Heart left ventricle (tissue), 16 donors: ENCODE measurements at regions not wholly inside any gene's neighbourhood (a gene's known extent, or its start where the extent isn't known, plus 50 kb on each side); places are given as distances from the start of the nearest gene placed in this dataset.

Experiments
- ATAC-seq, 4 donors: fragments of 200-7000 bp; cut with Tn5 transposase; one replicate each; pipeline ENCODE4 v1.9.1; 2020 to 2022; ENCODE audit warnings: moderate library complexity in 4 of 4, mild to moderate bottlenecking in 3 of 4, moderate number of reproducible peaks in 1 of 4
- DNase-seq, 5 donors: peaks; one replicate each; pipeline ENCODE4 v3.0.0-alpha.2; 2020
- H3K27ac ChIP-seq, 12 donors: fragments of 200-600 bp; sonication (generic) in 4 of 12; one replicate each; pipeline versions ENCODE4 v1.5.0 to v1.8.0; 2016 to 2022; ENCODE audit warnings: mild to moderate bottlenecking in 2 of 12
- H3K27me3 ChIP-seq, 9 donors: fragments of 200-600 bp; sonication (generic) in 2 of 9; one replicate each; pipeline versions ENCODE4 v1.5.1 to v1.8.0; 2016 to 2022; ENCODE audit warnings: mild to moderate bottlenecking in 3 of 9
- H3K36me3 ChIP-seq, 9 donors: fragments of 200-600 bp; sonication (generic) in 2 of 9; one replicate each; pipeline versions ENCODE4 v1.5.0 to v1.8.0; 2018 to 2022; ENCODE audit warnings: mild to moderate bottlenecking in 2 of 9
- H3K4me1 ChIP-seq, 12 donors: fragments of 200-600 bp; sonication (generic) in 4 of 12; one replicate each; pipeline versions ENCODE4 v1.5.0 to v1.8.0; 2016 to 2022; ENCODE audit warnings: mild to moderate bottlenecking in 3 of 12
- H3K4me3 ChIP-seq, 12 donors: fragments of 200-600 bp; sonication (generic) in 4 of 12; one replicate each; pipeline versions ENCODE4 v1.5.0 to v1.8.0; 2017 to 2022; ENCODE audit warnings: mild to moderate bottlenecking in 9 of 12, moderate library complexity in 4 of 12
- H3K9me3 ChIP-seq, 12 donors: fragments of 200-600 bp; sonication (generic) in 4 of 12; one replicate each; pipeline versions ENCODE4 v1.5.0 to v1.8.0; 2016 to 2022; ENCODE audit warnings: mild to moderate bottlenecking in 1 of 12
- POLR2A ChIP-seq, 2 donors: fragments of 450-650 bp; IDR thresholded peaks; one replicate each; pipeline ENCODE4 v1.6.1; 2017; ENCODE audit warnings: antibody characterized with exemption in 2 of 2, mild to moderate bottlenecking in 2 of 2, moderate library complexity in 2 of 2
- WGBS, 4 donors: extraction: QIAGEN DNeasy Blood & Tissue Kit in 2 of 4; methylation state at CpG; one replicate each; pipeline versions ENCODE4 v1.1.5 to v1.1.7; 2013 to 2018; 5-methylcytosine and 5-hydroxymethylcytosine counted together
- intact Hi-C, 10 donors: fragments of 100-400 bp; cut with DNase I; formaldehyde crosslinking; loops; one replicate each; pipeline versions ENCODE4 v1.11.1 to v1.14.2; 2022
- TF ChIP-seq, protein P1 (sequence below), 12 donors: fragments of 200-600 bp; sonication (generic) in 4 of 12; IDR thresholded peaks; one replicate each; pipeline versions ENCODE4 v1.5.0 to v1.8.0; 2018 to 2022; ENCODE audit warnings: antibody characterized with exemption in 12 of 12, mild to moderate bottlenecking in 5 of 12
- donor health status: ischemic (EF 13 %, LVEDD 7.1; RV severe dilation, severe dysfunction).
- donor health status: healthy with polysubstance abuse.
- donor health status: DM: no; HTN: yes; CAD: no.
- donor health status: DM: no; HTN: no; CAD: no.
- donor health status: ischemic (EF 25% LVEDD 6.9; RV normal size, moderate dysfunction).
- donor health status: ischemic (EF 25% LVEDD 5.7; RV mildly dilated, moderate dysfunction).
- donor health status: healthy.
- donor health status: DM: yes; HTN: yes; CAD: no.
- donor health status: ischemic (EF 35%, LVEDD 5.7; RV mildly dilated, moderate dysfunction).
- donor health status: nonischemic (EF 11% LVEDD 7.7; RV severe dilation, severe dysfunction).
- donor health status: DM: yes; HTN: yes; CAD: no.
- donor health status: PGD.
- donor health status: ischemic (EF 29% LVEDD 5.4; RV normal size, mild dysfunction).
- donor health status: nonischemic (EF 23%, LVEDD 6.1; RV moderate dilation, normal function).

DNA sequence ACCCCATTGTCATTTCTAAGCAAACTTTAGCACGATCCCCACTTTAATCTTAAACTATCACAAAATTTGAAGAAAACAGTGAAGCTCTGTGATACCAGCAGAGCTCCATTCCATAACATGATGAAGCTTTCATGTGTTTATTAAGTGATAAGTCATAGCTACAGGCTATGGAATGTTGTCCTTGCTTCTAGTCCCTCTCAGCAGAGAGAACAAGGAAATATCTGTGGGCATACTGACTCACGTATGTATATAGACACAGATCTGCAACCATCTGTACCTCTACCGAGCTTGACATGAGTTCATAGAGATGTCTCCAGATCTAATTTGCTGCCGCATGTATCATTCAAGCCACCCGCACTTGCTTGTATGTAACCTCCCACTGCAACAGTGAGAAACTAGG is 588.9 kb downstream of the ETS1 start:
- no peaks in the 10 kb centered on the region for H3K27me3 ChIP-seq
- no peaks in the 10 kb centered on the region for H3K4me1 ChIP-seq
- no peak overlapping the region for H3K27ac ChIP-seq
- no peaks in the 10 kb centered on the region for H3K9me3 ChIP-seq
- TF ChIP-seq, protein P1, sequence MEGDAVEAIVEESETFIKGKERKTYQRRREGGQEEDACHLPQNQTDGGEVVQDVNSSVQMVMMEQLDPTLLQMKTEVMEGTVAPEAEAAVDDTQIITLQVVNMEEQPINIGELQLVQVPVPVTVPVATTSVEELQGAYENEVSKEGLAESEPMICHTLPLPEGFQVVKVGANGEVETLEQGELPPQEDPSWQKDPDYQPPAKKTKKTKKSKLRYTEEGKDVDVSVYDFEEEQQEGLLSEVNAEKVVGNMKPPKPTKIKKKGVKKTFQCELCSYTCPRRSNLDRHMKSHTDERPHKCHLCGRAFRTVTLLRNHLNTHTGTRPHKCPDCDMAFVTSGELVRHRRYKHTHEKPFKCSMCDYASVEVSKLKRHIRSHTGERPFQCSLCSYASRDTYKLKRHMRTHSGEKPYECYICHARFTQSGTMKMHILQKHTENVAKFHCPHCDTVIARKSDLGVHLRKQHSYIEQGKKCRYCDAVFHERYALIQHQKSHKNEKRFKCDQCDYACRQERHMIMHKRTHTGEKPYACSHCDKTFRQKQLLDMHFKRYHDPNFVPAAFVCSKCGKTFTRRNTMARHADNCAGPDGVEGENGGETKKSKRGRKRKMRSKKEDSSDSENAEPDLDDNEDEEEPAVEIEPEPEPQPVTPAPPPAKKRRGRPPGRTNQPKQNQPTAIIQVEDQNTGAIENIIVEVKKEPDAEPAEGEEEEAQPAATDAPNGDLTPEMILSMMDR (IDR thresholded peaks at IDR 0.05) = no peak
- DNase-seq = no peak
- intact Hi-C loops = no loop called here
- ATAC-seq = no peak
- H3K36me3 ChIP-seq = no peaks in the 10 kb centered on the region
- no peak overlapping the region for H3K4me3 ChIP-seq
- WGBS, 4 donors = 88 to 92% (median 90%) methylated on average over 5 of the region's 5 CpGs

DNA sequence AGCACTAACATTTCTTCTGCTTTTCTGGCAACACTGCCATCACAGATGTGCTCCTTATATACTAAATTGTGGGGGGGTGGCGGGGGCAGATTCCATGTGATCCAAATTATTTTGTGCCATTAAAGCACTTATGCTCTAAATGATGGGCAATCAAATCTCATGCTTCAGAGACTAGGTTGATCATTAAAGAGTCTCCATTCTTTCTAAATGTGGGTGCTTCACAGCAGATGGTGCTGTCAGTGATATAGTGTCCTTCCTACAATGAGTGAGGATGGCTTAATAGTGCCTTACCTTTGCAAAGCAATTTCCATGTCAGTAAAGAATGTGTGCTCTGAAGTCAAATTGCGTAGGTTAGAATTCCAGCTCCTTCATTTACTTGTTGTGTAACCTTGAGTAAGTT is 589.8 kb downstream of the ETS1 start:
- intact Hi-C loops = no loop called here
- Histone ChIP-seq H3K9me3 (no peaks in the 10 kb centered on the region), H3K36me3 (no peaks in the 10 kb centered on the region), H3K27ac (no peak overlapping the region), H3K4me3 (no peak overlapping the region), H3K27me3 (no peaks in the 10 kb centered on the region), H3K4me1 (no peaks in the 10 kb centered on the region)
- TF ChIP-seq, protein P1 (IDR thresholded peaks at IDR 0.05) = no peak
- TF ChIP-seq POLR2A (IDR thresholded peaks at IDR 0.05) = no peak
- no peak for DNase-seq
- no peak for ATAC-seq
- WGBS, 4 donors = 70 to 96% (median 92%) methylated on average over 2 of the region's 2 CpGs

DNA sequence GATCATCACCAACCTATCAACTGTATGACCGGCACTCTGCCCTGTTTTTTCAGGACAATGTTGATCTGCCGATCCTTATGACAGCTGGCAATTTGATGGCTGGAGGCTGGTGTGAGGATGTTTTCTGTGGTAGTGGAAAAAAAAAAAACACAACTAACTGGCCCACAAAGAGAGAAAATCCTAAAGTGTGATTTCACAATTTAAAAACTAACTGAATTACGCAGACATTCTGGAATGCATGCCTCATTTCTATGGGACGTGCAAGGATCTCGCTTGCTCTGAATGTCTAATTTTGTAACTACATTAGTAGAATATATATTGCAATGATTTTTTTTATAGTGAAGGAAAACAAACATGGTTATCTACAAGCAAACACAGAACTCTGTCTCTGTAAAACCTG is 590.5 kb downstream of the ETS1 start:
- TF ChIP-seq, protein P1 (IDR thresholded peaks at IDR 0.05) = no peak
- no peak for TF ChIP-seq POLR2A (IDR thresholded peaks at IDR 0.05)
- Histone ChIP-seq H3K36me3 (no peaks in the 10 kb centered on the region), H3K4me1 (no peaks in the 10 kb centered on the region), H3K4me3 (no peak overlapping the region), H3K27me3 (no peaks in the 10 kb centered on the region), H3K27ac (no peak overlapping the region), H3K9me3 (no peaks in the 10 kb centered on the region)
- DNase-seq (no peak), ATAC-seq (no peak)
- WGBS, 4 donors = 68 to 85% (median 82%) methylated on average over 5 of the region's 5 CpGs
- intact Hi-C loops = no loop called here

DNA sequence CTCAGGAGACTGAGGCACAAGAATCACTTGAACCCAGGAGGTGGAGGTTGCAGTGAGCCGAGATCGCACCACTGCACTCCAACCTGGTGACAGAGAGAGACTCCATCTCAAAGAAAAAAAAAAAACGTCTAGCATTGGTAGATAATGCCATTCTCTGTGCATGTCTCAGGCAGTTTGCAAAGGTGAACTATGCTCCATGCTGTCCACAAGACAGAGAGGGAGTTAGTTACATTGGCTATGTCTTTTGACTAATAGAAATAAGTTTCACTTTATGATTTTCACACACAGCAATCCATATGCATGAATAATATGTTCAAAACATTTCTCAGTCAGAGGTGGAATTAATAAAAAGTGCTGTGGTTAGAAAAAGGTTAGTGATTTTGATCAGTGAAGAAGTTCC is 591.4 kb downstream of the ETS1 start:
- no peaks in the 10 kb centered on the region for H3K4me1 ChIP-seq
- H3K27ac ChIP-seq = no peak overlapping the region
- 58 to 75% (median 67%) methylated on average over 3 of the region's 3 CpGs for WGBS, 4 donors
- H3K36me3 ChIP-seq = no peaks in the 10 kb centered on the region
- DNase-seq = no peak
- H3K27me3 ChIP-seq = no peaks in the 10 kb centered on the region
- H3K9me3 ChIP-seq = no peaks in the 10 kb centered on the region
- ATAC-seq = no peak
- intact Hi-C loops = no loop called here
- H3K4me3 ChIP-seq = no peak overlapping the region
- TF ChIP-seq POLR2A (IDR thresholded peaks at IDR 0.05) = no peak
- TF ChIP-seq, protein P1 (IDR thresholded peaks at IDR 0.05) = no peak
